Stimulated activated CD4-positive, alpha-beta T cell treated with anti-CD3 and anti-CD28 coated beads, Interleukin-2, amount 100 ng/mL, for 48 hours (primary cell): ENCODE measurements at regions not wholly inside any gene's neighbourhood (a gene's known extent, or its start where the extent isn't known, plus 50 kb on each side); places are given as distances from the start of the nearest gene placed in this dataset.

Source experiments
- DNase-seq, 2 donors: peaks; one replicate each; pipeline ENCODE4 v3.0.0-alpha.2; 2020

DNA sequence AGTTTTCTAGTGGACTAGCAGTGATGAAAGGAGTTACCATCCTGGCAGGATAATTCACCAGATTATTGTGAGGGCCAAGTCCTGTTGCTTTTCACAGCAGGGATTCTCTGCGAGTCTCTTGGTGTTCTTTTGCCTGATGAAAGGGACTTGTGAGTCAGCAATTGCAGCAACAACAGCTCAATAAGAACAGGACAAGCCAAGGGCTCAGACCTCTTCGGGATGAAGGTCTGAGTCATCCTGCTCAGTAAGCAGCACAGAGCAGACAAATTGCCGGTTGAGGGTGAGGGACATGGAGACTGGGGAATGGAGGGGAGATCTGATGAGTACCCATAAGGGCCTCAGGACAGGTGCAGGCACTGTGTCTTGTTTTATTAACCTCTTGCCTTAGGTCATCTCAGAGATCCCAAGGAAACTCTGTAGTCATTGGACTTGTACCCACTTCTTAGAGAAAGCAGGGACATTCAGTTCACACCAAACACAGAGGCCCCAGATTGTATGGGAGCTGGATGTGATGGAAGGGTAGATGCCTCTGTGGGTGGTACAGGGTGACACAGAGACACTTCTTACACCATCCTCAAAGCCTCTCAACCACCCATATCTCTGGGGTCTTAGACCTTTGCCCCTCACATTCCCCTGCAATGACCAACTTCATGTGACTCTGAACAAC is 173.8 kb upstream of the TLE3 start:
- no peak for DNase-seq

DNA sequence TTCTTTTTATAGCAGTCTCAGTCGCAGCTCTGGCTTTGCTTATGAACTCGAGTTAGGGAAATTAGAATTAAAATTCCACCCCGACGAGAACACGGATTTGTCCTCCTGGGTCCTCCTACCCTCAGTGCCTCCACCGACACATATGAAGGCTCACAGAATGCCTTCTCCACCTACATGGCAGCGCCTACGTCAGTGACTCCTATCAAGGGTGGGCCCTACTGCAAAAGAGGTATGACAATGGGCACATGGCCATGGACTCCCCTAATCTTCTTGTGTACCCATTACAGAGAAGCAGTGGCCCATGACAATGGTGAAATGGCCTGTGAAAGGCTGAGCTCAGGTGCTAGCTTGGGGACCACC is 173.0 kb upstream of the TLE3 start:
- no peak for DNase-seq

DNA sequence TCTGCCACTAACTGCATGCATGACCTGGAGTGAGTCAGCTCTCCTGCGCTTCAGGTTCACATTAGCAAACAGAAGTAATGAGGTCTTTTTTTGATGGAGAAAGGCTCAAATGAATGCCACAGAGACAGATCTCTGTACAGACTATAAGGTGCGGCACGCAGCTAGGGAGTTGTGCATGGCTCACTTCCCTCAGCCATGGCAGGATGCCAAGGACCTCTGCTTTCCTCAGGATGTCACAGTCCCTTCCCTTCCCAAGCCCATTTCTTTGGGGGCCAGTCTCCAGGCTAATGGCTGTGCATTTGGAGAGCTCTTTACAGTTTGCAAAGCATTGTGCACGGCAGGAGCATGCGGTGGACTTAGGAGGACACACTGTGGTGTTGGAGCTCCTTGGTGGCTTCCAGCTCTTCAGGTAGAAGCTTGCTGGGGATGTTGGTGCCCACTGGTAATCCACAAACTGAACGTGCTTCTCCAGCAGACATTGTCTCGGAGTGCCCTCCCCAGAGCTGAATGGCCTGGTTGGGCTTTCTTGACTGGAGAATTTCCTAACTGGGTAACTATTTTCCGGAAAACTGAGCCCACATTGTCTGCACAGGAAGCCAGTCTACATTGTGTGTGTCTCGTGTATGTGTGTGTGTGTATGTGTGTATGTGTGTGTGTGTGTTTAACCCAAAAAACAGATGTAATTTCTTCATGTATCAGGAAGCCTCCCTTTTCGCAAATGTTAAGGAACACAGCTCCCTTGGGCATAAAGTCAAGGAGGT is 172.5 kb upstream of the TLE3 start:
- no peak for DNase-seq

DNA sequence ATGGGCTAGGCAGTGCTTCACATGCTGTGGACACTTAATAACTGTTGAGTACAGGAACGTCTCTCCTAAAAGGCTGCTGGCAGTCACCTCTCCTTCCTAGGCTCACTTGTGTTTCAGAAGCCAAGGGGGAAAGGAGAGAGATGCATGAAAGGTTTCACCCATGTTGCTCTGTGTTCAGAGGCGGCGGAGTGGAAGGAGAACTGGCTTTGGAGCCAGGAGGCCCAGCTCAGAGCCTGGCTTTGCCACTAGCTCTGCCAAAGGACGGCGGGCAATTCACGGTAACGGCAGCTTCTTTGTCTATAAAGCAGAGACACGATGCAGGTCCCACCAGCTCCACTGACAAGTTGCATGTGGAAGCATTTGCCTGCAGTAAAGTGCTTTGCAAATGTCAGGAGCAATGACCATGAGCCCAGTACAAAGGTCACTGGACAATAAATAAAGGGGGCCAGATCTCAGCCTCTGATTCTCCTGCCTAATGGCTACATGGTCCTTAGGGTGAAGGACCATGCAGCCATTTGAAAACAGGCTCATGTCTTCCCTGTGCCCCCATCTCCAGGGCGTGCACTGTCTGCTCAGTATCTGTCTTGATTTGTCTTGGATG is 171.7 kb upstream of the TLE3 start:
- DNase-seq: no peak

DNA sequence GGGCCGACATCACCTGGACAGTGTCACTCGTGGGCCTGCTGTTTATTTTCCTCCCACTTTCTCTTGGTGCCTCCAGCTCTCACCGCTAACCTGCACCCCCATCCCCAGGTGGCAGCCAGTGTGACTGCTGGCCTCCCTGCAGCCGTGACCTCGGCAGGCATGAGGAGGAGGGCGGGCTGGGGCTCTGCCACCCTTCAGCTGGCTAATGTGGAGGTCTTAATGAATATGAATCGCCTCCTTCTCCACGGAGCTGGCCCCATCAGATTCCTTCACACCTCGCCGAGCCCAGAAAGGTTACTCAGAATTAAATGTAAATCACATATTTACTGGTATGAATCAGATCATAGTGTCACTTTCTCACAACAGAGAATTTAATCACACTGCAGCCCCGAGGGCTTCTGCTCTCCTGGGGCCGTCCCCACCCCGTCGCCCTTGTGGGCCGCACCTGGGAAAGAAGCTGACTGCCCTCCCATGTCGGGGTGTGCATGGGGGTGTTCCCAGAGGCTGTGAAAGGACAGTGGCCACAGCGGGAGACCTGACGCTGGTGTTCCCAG is 171.1 kb upstream of the TLE3 start:
- no peak for DNase-seq

DNA sequence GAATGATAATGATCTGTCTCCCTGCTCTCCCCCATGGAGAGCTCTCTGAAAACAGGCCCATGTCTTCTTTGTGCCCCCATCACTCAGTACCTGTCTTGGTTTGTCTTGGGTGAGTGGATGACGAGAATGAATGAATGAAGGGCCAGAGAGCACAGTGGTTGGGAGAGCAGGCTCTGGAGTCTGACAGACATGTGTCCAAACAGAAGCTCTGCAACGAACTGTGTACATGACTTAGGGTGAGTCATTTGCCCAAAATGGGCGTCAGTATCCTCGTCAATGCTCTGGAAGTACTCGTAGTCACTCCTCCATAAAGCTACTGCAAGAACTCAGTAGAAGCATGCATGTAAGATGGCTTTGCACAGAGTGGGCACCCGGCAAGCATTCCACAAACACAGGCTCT is 170.2 kb upstream of the TLE3 start:
- DNase-seq: no peak

DNA sequence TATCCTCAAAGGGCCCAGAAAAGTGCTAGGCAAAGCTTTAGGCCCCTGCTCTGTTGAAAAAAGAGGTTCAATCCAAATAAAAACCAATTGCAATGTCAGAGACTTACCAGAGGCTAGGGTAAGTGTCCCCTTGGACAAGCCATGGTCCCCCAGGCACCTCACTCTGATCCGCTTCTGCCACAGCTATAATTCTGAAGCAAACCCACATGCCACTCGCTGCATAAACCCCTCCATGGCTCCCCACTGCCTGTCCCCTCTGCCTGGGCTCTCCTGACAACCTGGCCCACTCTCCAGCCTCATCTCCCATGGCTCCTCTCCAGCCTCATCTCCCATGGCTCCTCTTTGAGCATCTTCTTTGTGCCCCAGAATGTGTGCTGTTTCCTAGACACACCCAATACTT is 169.6 kb upstream of the TLE3 start:
- DNase-seq: no peak

DNA sequence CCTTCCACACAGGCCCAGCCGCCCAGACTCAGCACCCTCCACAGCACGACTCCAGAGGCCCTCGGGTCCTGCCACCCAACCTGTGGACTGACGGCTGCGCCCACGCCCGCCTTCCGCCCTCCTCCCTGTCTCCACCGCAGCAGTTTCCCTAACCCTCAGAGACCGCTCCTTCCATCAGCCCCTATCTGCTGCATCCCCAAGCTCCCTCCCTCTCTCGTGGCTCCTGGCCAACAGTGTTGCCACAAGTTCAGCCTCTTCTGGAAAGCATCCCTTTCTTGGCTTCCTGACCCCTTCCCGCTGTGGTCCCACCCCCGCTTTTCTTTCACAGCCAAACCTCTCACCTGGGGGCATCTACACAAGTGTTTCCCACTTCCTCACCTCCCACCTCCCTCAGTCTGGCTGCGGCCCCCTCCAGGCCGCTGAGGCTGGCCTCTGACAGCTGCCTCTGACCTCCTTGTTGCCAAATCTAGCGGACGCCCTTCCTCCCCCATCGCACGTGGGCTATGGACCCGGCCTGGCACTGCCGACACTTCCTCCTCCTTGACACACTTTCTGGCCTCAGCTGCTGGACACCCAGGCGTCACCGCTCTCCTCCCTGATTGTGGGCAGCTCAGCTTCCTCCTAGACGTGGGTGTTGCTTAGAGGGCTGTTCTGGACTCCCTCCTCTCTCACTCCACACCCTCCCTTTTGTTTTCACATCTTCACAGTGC is 168.8 kb upstream of the TLE3 start:
- no peak for DNase-seq

DNA sequence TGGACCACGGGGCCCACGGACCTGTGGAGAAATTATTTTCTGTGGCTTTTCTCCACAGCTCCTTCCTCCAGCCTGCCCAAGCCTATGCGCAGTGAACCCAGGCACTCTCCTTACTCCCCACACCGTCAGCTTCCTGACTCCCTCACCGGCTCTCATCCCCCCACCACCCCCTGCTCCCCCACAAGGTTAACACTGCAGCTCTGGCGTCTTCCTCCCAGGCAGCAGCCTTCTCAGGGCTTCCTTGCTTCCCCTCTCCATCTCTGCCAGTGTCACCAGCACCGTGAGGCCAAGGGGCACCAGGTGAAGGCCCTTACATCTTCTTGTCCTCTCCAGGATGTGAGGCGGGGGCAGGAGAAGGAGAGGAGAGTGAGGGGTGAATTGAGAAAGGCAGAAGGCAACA is 168.3 kb upstream of the TLE3 start:
- DNase-seq: no peak

DNA sequence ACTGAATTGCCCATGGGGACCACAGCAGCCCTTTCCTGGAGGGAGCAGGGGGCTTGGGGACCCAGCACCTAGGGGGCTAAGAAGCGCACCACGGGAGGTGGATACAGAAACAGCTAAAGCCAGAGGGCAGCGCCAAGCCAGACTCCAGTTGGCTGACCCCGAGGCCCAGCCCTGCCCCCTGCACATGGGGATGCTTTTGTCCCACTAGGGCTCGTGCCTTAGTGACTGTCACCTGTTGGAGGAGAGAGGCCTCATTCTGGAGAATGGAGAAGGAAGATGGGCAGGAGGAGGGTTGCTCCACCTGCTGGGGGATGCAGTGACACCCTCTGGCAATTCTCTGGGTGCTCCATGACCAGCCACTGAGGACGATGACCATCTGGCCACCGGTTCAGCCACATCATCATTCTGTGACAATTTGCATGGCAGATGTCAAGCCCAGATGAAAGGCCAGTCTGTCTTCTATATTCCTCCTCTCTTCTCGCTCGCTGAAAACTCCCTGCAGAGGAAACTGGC is 167.8 kb upstream of the TLE3 start:
- no peak for DNase-seq

DNA sequence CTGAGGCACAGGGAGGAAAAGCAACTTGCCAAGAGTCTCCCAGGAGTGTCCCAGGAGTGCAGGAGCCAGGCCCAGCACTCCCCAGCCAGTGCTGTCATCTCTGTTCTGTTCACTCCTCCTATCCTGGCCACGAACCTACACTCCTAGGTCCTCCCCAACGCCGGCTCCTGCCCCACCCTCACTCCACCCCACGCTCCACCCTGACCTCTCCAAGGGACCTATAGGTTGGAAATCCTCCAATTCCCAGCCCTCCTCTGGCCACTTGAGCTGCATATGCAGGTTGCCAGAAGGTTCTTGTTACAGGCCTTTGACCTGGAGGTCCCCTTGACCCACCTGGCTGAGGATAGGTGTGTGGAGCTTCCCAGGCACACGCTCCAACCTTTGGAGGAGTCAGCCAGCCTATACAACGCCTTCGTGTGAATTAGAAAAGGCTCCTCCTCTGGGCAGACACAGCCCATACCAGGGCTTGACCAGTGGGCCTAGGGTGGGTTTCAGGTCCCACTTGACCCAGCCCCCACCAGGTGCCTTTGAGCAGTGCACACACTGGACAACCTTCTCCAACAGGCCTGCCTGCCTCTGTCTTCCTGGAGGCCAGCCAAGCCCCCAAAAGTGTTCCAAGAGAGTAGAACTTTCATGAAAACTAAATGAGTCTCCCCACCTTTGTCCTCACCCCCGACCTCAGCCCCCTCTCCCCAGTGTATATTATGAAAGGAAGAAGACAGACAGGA is 167.2 kb upstream of the TLE3 start:
- DNase-seq: no peak

DNA sequence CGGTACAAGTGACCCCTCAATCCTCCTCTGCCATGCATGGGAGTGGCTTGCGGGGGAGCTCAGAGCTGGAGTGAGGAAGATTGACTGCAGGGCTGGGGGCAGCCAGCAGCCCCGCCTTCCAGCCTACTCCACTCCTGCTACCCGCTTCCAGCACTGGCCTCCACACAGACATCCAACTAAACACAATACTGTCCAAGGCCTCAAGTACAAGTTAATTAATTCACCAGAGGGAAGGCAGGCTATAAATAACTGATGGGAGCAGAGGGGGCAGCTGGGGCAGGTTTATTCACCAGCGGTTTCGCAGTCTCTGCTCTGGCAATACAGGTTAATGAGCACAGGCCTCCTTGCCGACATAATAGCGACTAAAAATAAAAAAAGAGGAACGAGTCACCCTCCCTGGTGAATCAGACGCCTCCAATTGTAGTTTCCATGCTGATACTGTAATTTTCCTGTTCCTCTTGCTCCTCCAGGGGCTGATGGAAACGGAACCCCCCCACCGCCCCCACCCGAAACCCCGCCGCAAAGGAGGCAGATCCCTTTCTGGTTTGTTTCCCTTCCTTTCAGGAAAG is 166.4 kb upstream of the TLE3 start:
- no peak for DNase-seq

DNA sequence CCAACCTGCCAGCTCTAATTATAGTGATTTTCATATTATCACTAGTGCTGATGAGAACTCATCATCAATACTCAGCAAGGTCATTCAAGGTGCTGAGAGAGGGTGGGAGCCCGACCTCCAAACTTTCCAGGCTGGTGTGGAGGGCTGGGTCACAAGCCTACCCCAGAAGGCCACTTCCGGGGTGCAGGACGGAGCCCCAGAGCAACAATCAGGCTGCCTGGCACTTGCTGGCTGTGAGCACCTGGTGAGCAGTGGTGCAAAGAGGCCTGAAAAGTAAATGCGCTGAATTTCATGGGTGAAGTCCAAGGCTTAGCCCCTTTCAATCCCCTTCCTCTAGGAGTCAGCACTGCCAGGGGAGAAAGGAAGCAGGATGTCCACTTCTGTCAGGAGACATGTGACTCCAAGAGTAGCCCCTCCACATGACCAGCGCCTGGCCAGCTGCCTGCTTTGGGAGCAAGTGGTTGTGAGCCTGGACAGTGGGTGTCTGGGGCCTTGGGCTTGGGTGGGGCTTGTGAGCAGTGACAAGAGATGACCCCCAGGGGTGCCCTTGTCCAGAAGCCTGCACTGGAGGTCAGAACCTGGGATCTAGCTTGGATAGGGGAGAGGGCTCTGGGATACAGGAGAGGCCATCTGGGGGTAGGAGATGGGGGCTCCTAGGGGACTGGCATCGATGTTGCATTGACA is 165.0 kb upstream of the TLE3 start:
- DNase-seq: no peak

DNA sequence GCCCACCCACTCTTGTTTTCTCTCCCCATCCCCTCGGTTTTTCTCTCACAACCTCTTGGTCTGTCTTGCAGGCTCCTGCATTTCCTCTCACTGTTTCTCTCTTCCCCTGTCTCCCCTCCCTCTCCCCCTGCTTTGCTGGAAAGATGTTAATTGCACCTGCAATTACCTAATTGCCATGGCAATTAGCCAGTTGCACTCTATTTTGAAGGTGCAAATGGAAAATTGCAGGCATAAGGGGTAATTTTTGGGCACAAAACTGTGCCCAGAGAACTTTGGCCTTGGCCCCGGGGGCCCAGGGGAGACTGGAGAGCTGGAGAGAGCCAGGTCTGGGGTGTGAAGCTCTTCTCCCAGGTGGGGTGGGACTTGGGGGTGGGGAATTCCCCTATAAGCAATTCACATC is 164.5 kb upstream of the TLE3 start:
- no peak for DNase-seq

DNA sequence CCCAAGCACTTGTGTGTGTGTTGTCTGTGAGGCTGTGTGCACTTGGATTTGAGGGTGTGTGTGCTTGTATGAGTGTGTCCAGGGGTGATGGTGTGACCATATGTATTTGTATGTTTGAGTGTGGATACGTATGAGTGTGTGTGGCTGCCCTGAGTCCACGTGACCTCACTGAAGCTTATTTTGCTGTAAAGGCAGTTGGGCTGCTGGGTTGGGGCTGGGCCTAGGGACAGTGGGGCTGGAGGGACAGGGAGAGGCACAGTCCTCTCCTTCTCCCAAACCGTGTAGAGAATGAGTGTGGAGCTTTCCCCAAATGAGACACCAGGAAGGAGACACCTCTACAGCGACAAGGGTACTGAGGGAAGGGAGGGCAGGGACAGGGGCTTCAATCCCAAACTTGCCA is 163.4 kb upstream of the TLE3 start:
- no peak for DNase-seq

DNA sequence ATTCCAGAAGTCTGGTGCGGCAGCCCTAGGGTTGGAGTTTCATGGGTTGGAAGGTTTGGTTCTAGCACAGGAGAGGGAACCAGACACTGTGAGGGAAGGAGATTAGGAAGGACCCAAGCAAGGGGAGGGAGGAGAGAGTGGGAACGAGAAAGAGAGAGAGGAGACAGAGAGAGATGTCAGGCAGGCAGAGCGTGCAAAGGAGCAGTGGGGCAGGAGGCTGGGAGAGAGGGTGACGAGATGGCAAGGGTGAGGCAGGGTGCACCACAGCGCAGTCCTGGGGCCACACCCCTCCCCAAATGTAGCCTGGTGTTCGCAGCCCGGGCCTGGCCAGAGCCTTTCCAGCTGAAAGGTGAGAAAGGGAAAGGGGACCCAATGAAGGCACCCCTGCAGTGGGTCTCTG is 162.9 kb upstream of the TLE3 start:
- no peak for DNase-seq

DNA sequence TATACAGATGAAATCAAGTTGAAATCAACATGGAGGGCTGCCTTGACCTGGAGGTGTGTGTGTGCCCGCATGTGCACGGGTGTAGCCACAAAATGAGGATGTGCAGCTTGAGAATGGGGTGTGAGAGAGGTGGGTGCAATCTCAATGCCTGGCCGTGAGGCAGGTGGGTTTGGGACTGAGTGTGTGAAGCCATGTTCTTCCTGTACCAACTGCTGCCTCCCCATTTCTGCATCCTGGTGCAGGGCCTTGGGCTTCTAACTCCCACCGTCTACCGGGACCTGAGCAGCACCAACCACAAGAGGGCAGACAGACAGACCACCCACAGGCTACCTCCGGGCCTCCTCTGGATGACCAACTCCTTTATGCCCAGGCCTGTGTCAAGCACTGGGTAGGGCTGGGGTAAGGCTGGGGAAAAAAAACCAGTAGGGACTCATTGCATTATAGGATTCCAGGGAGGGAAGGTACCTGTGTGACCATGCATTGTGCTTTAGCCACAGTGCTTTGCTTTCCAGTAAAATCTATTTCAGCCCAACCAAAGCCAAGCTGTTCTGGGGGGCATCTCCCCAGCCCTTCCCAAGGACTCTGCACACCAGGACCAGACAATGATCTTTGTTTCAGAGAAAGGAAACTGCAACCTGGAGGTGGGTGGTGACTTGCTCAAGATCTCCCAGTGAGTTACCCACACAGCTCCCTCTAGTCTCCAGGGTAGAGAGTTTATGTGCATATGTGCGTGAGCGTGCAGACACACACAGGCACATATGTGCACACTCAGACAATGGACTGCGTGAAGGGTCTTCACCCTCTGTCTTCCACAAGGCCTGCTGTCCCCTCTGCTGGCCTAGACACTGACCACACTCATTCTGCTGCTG is 162.2 kb upstream of the TLE3 start:
- DNase-seq: no peak

DNA sequence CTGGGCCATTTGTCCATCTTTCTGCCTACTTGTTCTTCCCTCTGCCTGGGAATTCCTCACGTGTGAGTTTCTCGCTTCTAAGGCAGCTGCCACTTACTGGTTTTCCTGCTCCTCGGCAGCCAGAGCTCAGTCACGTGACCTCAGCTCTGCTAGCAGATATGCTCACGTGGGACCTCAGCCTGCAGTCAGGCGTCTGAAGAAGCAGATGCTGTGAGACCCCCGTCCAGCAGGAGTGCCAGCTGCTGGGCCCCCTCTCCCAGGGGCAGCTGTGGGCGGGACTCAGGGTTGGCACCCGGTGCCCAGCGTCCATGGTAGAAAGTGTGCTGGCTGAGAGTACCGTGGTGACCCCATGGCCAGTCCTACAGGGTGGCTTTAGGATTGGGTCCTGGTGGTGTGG is 161.3 kb upstream of the TLE3 start:
- DNase-seq: peak; percentile 22 to 24

DNA sequence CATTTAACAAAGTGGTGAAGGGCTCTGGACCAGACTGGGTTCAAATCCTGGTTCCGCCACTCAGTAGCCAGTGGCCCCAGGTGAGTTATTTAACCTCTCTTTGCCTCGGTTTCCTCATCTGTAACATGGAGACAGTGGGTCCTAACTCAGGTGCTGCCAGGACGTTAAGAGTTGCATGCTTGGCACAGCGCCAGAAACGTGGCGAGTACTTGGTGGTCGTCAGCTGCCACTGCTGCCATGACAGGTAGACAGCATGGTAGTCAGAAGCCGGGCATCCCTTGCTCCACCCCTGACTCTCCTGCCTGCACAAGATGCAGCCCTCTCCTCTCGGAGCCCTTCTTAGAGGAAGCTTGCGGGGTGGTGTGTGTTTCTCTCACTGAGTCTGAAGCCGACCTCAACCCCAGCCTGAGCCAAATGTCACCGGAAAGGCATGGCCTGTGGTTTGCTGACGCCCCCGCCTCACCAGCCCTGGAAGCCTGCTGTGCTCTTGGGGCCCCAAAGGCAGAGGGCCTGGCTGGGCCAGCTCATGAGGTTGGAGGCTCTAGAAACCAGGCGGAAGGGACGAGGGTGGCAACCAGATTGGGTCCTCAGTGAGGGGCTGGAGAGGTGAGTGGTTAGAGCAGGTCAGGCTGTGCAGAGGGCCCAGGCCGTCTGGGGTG is 160.8 kb upstream of the TLE3 start:
- peak; percentile 68 to 72 for DNase-seq
